GM18873 (cell line): ENCODE measurements at regions not wholly inside any gene's neighbourhood (a gene's known extent, or its start where the extent isn't known, plus 50 kb on each side); places are given as distances from the start of the nearest gene placed in this dataset.
"Not testable (repeated sequence)": the region's sequence is repeated elsewhere in the genome, so short reads cannot be mapped to it uniquely, and the experiment has no call there.

Experiments used
- ATAC-seq: cut with Tn5 transposase; IDR thresholded peaks from one replicate; pipeline ENCODE4 v1.9.1; 2021; ENCODE audit warnings: mild to moderate bottlenecking, moderate library complexity, moderate number of reproducible peaks; ENCODE audit not compliant: unreplicated experiment, low FRiP score

DNA sequence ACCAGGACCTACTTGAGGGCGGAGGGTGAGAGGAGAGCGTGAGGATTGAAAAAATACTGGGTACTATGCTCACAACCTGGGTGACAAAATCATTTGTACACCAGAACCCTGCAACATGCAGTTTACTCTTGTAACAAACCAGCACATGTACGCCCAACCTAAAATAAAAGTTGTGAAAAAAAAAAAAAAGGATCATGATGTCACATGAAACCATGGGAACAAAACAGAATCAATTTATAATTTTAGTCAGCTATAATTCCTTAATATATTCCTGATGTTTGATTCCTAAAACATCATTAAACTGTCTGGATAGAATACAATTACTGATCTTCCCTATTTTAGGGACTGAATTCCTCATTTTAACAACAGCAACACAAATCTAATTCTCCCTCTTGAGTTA lies 160.6 kb upstream of the SPRY2 start:
- no peak for ATAC-seq

GRCh38 chr13:80499536-80500290 lies 158.8 kb upstream of the SPRY2 start:
- no peak for ATAC-seq

- no peak for ATAC-seq
Observed at GRCh38 chr13:80498433-80498832, 157.5 kb upstream of the SPRY2 start.

- no peak for ATAC-seq
Observed at GRCh38 chr13:80497978-80498377, 157.1 kb upstream of the SPRY2 start.

- no peak for ATAC-seq
Observed at GRCh38 chr13:80497439-80497838, 156.5 kb upstream of the SPRY2 start.

- no peak for ATAC-seq
Observed at GRCh38 chr13:80496721-80497397, 155.9 kb upstream of the SPRY2 start.

GRCh38 chr13:80490491-80490943 lies 149.6 kb upstream of the SPRY2 start:
- ATAC-seq = not testable (repeated sequence)

GRCh38 chr13:80486402-80486801 lies 145.5 kb upstream of the SPRY2 start:
- ATAC-seq = no peak

DNA sequence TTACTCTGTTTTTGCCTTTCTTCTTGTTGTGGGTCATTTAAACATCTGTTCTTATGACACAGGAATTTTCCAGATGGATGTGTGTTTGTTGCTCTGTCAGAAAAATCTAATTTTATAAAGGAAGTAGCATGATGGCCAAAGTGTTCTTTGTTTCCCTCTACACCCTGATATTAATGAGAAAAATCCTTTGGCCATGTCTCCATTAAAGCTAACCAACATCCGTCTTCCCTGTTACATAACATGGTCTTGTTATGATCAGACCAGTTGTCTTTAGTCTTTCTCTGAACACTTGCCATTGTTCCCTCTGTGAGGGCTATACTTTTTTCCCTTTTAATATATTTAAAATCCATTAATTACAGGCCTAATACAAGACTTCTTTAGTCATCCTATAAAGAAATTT lies 142.2 kb upstream of the SPRY2 start:
- no peak for ATAC-seq

DNA sequence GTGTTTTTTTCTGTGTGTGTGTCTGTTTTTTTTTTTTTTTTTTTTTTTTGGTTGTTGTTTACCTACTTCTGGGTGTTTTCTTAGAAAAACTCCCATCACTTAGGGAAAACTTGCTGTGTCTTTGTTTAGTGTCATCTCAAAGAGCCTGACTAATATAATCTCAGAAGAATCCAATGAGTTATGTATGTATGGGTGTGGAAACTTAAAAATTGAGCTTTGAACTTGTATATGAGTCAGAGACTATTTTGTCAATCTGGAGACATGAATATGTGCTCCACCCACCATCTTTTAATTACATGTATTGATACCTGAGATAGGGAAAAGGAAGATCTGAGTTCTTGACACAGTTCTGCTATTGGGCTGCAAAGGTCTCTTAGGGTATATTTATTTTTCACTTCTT lies 140.7 kb upstream of the SPRY2 start:
- ATAC-seq = no peak

DNA sequence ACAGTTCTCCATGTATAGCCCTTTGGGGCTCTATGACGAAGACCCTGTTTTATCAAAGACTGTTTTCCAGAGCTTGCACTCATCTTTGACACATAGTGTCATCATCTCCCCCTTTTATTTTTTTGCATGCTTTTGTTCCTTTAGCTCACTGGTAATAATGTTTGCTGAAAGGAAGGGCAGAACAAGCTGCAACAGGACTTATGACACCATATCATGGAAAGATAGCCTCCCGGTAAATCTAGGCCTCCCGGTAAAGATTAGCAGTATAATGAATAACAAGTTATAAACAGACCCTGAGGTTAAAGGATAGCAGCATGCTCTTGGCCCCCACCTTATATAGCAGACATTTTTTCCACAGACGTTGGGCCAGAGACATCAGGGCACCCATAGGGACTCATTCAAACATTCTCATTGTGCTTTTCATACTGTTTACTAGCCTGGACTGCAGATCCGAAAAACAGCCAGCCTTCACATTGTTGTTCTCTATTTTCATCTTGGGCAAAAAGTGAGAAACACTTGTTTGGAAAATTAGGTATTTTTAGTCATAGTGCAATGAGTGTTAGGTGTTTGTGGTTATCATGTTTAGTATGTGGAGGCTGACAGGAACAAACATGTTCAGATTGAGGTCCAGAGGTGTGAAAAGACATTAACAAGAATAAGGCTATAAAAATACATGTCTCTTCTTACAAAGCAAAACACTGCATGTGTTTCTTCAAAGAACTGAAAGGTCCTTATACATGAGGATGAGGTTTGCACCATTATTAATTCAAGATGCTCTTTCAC lies 136.9 kb upstream of the SPRY2 start:
- ATAC-seq = no peak

GRCh38 chr13:80476953-80477352 lies 136.0 kb upstream of the SPRY2 start:
- ATAC-seq = no peak

GRCh38 chr13:80475718-80476117 lies 134.8 kb upstream of the SPRY2 start:
- ATAC-seq = no peak

DNA sequence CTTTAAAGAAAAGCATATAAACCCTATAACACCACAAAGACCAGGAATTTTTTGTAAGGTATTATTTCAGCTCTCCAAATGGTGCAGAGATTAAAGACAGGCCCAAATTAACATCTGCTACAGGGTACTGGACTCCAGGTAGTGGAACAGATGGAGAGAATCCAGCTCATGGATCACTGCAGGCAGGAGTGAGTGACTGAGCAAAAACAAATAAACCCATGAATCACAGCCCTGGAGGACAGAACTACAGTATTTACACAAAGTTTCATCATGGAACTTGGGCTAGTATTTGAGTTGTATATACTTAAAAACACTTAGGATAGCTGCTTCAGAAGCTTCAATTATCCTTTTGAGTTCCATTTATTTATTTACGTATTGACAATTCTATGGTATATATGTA lies 132.8 kb upstream of the SPRY2 start:
- ATAC-seq = no peak

- no peak for ATAC-seq
Observed at GRCh38 chr13:80469853-80470381, 129.0 kb upstream of the SPRY2 start.

GRCh38 chr13:80469105-80469852 lies 128.4 kb upstream of the SPRY2 start:
- ATAC-seq = no peak

GRCh38 chr13:80465321-80465720 lies 124.4 kb upstream of the SPRY2 start:
- no peak for ATAC-seq

GRCh38 chr13:80463673-80464352 lies 122.9 kb upstream of the SPRY2 start:
- ATAC-seq = no peak

DNA sequence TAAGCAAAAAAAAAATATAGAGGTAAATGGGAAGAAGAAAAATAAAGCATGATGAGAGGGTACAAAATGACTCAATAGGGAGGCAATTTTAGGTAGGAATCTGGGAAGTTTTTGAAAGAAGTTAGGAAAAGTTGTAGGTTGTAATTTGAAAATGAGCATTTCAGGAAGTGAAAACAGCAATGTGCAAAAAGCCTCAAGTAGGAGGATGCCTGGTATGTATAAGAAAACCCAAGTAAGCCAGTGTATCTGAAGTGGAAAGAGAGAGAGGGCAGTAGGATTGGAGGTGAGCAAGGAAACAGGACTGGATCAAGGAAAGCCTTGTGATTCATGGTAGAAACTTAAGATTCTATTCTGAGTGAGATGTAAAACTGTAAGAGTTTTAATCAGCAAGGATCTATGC lies 121.6 kb upstream of the SPRY2 start:
- no peak for ATAC-seq

- no peak for ATAC-seq
Observed at GRCh38 chr13:80462037-80462436, 121.1 kb upstream of the SPRY2 start.
